ENCODE measurements at regions not wholly inside any gene's neighbourhood (a gene's known extent, or its start where the extent isn't known, plus 50 kb on each side); places are given as distances from the start of the nearest gene placed in this dataset.

DNA sequence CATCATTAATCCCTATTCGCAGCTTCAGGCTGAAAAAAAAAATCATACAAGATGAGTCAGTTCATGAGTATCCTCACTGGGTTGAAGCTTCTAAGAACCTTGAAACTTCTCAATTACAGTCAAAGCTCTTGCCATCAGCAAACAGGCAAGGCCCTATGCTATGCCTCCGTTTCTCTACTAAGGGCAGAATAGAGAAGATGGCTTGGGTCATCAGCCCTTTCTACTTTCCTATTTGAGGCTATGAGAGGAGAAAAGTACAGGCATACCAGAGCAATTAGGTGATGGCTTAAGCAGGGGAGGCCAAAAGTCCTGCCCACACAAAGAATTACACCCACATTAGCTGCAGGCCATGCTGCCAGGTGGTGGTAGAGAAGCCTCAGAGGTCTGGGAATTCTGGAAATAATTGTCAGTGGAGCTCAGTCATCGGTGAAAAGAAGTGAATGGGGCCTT is 89.0 kb downstream of the MRPL46 start:
- Mint-ChIP-seq H3K36me3 (ENCODE audit: low read depth) (no peaks in the 10 kb centered on the region), H3K4me1 (ENCODE audit: low read depth) (peaks cover 36% of the 10 kb centered on the region), H3K9me3 (no peaks in the 10 kb centered on the region; the same call in 1 of the 2 replicates), H3K27ac (peak overlapping the region; percentile 45; the same call in 1 of the 2 replicates), H3K27me3 (ENCODE audit: insufficient read depth) (no peaks in the 10 kb centered on the region; the same call in 1 of the 2 replicates), H3K4me3 (no peak overlapping the region)
- TF ChIP-seq, protein P1, sequence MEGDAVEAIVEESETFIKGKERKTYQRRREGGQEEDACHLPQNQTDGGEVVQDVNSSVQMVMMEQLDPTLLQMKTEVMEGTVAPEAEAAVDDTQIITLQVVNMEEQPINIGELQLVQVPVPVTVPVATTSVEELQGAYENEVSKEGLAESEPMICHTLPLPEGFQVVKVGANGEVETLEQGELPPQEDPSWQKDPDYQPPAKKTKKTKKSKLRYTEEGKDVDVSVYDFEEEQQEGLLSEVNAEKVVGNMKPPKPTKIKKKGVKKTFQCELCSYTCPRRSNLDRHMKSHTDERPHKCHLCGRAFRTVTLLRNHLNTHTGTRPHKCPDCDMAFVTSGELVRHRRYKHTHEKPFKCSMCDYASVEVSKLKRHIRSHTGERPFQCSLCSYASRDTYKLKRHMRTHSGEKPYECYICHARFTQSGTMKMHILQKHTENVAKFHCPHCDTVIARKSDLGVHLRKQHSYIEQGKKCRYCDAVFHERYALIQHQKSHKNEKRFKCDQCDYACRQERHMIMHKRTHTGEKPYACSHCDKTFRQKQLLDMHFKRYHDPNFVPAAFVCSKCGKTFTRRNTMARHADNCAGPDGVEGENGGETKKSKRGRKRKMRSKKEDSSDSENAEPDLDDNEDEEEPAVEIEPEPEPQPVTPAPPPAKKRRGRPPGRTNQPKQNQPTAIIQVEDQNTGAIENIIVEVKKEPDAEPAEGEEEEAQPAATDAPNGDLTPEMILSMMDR (IDR thresholded peaks at IDR 0.05), result no peak
- peak; percentile 52 for DNase-seq

- peak overlapping the region; percentile 45; the same call in 1 of the 2 replicates for H3K27ac Mint-ChIP-seq
- no peak for DNase-seq
These were observed 89.7 kb downstream of the MRPL46 start for GRCh38 chr15:88377509-88377908.

DNA sequence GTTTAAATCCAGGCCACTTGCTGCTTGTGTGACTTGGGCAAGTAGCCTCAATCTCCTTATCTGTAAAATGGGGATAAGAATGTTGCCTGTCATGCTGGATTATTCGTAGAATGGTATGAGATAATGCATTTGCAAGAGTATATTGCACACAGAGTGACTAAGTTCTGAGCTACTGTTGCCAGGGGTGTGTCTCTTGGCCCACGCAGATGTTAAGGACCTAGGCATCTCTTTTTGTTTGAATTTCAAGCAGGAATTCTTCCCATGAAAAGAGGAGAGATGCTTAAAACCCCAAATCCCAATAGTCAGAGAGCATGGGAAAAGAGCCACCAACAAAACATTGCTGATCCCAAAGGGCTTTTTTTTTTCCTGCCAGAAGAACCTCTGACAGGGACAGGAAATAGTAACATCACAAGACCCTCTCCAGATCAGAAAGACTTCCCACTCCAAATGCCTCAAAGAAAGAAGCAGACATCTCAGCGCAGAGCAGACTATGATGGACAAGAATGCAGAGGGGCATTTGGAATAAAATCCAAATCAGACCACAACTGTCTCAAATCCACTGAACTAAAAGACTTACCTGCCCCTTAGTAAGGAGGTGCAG is 90.5 kb downstream of the MRPL46 start:
- TF ChIP-seq, protein P1 (IDR thresholded peaks at IDR 0.05), result no peak
- peak; percentile 25 for DNase-seq
- Mint-ChIP-seq H3K9me3 (peaks cover 3% of the 10 kb centered on the region; the same call in 1 of the 2 replicates), H3K27me3 (ENCODE audit: insufficient read depth) (no peaks in the 10 kb centered on the region; the same call in 1 of the 2 replicates), H3K36me3 (ENCODE audit: low read depth) (no peaks in the 10 kb centered on the region), H3K4me1 (ENCODE audit: low read depth) (peaks cover 36% of the 10 kb centered on the region), H3K27ac (peak overlapping the region; percentile 70), H3K4me3 (no peak overlapping the region)

More at GRCh38 chr15:88377509-88377908, 89.7 kb downstream of the MRPL46 start:
- Mint-ChIP-seq H3K9me3 (peaks cover 3% of the 10 kb centered on the region; the same call in 1 of the 2 replicates), H3K36me3 (ENCODE audit: low read depth) (no peaks in the 10 kb centered on the region), H3K4me1 (ENCODE audit: low read depth) (peaks cover 36% of the 10 kb centered on the region), H3K4me3 (no peak overlapping the region), H3K27me3 (ENCODE audit: insufficient read depth) (no peaks in the 10 kb centered on the region; the same call in 1 of the 2 replicates)
- TF ChIP-seq, protein P1 (IDR thresholded peaks at IDR 0.05), result no peak

GRCh38 chr15:88375234-88375927 is 91.8 kb downstream of the MRPL46 start:
- Mint-ChIP-seq H3K27me3 (ENCODE audit: insufficient read depth) (no peaks in the 10 kb centered on the region; the same call in 1 of the 2 replicates), H3K4me1 (ENCODE audit: low read depth) (peaks cover 36% of the 10 kb centered on the region), H3K9me3 (peaks cover 3% of the 10 kb centered on the region; the same call in 1 of the 2 replicates), H3K4me3 (peak overlapping the region; percentile 53), H3K27ac (peak overlapping the region; percentile 93), H3K36me3 (ENCODE audit: low read depth) (no peaks in the 10 kb centered on the region)
- TF ChIP-seq, protein P1 (IDR thresholded peaks at IDR 0.05), result no peak
- DNase-seq, result peak; percentile 63

GRCh38 chr15:88365124-88365523 is 102.1 kb downstream of the MRPL46 start:
- TF ChIP-seq, protein P1 (IDR thresholded peaks at IDR 0.05), result no peak
- no peak for DNase-seq
- Mint-ChIP-seq H3K4me3 (no peak overlapping the region), H3K27me3 (ENCODE audit: insufficient read depth) (peaks cover 5% of the 10 kb centered on the region), H3K36me3 (ENCODE audit: low read depth) (no peaks in the 10 kb centered on the region), H3K9me3 (peaks cover 5% of the 10 kb centered on the region), H3K27ac (no peak overlapping the region), H3K4me1 (ENCODE audit: low read depth) (no peaks in the 10 kb centered on the region)

Data from HFFc6 (cell line).